HG02798 (cell line): ENCODE measurements at regions not wholly inside any gene's neighbourhood (a gene's known extent, or its start where the extent isn't known, plus 50 kb on each side); places are given as distances from the start of the nearest gene placed in this dataset.
"Not testable (repeated sequence)": the region's sequence is repeated elsewhere in the genome, so short reads cannot be mapped to it uniquely, and the experiment has no call there.

Experiments used
- ATAC-seq: cut with Tn5 transposase; IDR thresholded peaks from one replicate; pipeline ENCODE4 v1.9.1; 2021; ENCODE audit warnings: mild to moderate bottlenecking; ENCODE audit not compliant: unreplicated experiment, poor library complexity

DNA sequence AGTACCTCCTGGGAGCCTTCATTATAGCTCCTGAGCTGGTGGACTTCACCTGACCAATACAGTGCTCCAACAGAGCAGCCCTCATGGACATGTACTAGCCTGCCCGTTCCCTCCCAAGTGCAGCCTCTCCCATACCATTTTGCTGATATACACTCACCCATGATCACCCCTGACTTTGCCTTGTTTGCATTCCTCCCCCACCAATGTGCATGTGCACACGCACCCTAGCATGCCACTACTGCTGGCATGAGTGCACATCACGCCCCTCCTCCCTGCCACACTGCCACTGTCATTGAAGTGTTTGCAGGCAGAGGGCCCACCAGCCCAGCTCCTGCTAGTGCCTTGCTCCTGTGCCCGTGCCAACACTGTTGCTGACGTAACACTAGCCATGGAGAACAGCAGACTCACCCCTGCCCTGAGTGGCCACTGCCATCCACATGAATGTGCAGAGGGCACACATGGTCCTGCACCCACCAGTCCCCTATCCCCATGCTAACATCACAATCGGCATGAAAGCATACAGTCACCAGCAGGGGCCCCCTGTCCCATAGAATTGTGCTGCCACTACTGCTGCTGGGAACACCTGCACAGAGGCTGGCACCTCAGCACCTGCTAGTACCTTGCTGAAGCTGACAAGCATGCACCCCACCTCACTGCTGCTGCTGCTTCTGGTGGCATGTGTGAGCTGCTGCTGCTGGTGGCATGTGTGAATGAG is 110.3 kb downstream of the SINHCAF start:
- ATAC-seq: no peak

GRCh38 chr12:31216479-31216878 is 109.5 kb downstream of the SINHCAF start:
- ATAC-seq: no peak

DNA sequence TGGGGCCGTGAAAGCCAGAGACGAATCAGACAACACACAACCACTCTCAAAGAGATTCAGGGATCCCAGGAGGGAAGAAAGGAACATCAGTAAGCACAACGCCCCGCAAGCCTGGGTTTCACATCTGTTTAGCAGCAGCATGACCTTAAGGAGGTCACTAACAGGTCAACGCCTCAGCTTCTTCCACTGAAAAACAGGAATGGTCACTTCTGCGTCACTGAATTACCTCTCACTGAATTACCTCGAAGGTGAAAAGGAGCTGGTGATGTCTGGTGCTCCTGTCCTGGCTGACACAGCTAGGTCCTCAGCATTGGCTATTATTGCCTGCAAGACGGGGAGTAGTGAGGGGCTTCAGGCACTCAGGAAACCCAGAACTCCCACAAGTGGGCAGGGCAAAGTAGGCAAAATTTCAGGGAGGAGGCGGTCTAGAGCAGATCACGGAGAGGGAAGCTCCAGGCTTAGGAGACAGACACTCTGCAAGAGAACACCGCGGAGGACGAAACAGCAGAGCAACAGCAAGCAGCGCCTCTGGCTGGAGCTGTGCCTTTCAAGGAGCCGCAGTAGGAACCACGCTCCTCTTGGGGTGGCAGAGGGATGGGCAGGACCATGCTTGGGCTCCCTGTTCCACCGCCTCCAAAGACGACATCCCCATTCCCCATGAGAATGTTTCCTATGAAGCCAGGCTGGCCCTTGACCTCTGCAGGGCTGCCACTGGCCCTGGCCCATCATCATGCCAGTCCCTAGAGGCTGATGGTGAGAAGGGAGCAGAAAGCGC is 108.4 kb downstream of the SINHCAF start:
- no peak for ATAC-seq

DNA sequence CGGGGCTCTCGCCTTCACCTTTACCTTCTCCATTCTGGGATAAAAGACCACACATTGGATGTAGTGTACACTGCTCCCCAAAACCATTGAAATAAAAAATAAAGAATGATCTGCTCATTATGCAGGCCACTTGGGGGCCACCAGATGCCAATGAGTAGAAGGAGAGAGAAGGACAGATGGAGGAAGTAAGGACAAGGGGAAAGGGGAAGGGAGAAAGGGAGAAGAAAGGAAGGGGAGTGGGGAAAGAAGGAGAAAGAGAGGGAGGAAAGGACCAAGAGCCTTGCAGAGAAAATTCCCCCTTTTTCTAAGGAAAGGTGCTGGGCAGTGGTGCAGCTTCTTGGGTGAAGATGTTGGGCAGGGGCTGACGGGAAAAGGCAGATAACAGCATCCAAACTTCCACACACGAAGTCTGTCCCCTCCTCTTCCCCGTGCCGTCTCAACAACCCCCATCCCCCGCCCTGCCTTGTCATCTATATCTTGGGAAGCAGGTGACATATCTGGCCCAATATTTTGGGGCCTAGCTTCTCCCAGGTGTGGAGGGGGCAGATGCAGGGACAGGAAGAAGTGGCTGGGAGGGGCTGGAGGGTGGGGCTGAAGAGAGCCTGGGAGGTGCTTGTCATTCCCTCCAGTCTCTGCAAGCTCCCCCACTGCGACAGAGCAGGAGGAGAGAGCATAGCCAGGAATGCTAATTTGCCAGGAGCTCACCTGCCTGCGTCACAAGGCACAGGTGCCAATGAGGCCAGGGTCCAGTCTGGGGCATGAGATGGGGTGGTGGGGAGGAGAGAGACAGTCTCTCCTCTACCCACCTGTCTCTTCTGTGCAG is 107.5 kb downstream of the SINHCAF start:
- no peak for ATAC-seq

DNA sequence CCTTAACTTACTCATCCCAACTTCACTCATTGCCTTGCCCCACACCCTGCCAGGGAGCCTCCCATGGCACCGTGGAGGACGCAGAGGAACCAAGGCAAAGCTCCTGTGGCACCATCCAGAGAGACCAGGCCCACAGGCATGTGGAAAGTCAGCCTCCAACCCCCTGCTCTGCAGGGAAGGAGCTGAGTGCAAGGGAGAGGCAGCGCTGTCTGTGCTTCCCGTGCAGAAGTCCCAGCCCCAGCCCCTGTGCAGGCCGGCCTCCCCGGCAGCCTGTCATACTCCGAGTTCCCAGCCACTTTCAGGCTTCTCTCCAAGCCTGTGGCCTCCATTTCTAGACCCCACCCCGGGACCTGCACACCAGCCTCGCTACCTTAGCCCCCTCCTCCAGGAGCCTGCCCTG is 106.4 kb downstream of the SINHCAF start:
- ATAC-seq: no peak

DNA sequence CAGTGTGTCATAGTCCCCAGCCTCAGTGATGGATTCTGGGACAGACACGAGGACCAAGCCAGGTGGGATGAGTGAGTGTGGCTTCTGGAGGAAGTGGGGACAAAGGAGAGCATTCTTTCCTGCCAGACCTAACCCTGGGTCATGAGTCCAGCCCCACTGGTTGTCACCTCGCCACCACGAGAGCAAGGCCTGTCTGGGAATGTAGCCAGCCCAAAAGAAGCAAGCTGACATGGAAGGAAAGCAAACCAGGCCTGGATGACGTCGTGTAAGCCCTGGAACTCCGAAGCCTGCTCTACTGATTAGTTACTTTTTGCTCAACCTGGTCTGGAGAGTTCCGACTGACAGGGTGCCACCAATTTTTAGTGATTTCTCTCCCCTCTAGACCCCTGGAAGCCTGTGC is 105.9 kb downstream of the SINHCAF start:
- ATAC-seq: no peak

- no peak for ATAC-seq
These were observed 105.1 kb downstream of the SINHCAF start for GRCh38 chr12:31220633-31221550.

GRCh38 chr12:31221551-31221945 is 104.4 kb downstream of the SINHCAF start:
- no peak for ATAC-seq

DNA sequence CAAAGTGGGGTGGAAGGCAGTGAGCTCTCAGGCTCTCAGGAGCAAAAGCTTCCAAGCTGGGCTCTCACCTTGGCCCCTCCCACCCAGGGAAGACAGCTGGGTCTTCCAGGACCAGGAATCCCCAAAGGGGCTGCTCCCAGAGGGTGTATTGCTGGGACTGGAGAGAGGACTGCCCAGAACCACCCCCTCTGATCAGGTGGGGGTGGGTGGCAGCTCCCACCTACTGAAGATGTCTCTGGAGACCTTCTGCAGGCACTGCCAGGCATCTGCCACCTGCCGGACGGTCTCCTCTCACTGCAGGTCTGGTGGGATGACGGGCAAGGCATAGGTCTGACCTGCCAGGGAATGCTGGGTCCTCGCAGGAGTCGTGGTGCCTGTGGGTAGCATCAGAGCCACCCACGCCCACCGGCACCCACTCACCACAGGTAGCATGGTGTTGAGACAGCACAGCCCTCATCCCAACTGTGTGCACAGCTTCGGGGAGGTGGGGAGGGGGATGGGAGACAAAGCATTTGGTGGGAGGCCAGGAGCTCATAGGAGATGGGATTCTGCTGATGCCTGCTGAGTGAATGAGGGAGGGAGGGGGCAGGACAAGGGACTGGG is 103.2 kb downstream of the SINHCAF start:
- ATAC-seq: no peak

DNA sequence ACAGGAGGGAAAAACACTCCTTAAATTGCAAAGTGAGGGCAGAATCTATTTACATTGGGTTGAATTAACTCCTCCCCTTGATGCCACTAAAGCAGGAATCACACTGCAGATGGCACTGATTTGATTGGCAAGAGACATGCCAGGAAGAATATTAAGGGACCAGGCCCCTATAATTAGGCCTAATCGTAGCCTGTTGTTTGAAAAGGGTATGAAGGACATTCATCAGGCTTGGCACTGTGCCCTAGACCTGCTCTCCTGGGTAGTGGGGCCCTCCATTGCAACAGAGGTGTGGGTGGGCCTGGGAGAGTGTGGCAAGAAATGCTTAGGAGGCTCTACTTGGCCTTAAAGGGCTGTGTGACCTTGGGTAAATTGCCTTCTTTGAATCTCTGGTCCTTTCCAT is 102.3 kb downstream of the SINHCAF start:
- ATAC-seq: not testable (repeated sequence)

DNA sequence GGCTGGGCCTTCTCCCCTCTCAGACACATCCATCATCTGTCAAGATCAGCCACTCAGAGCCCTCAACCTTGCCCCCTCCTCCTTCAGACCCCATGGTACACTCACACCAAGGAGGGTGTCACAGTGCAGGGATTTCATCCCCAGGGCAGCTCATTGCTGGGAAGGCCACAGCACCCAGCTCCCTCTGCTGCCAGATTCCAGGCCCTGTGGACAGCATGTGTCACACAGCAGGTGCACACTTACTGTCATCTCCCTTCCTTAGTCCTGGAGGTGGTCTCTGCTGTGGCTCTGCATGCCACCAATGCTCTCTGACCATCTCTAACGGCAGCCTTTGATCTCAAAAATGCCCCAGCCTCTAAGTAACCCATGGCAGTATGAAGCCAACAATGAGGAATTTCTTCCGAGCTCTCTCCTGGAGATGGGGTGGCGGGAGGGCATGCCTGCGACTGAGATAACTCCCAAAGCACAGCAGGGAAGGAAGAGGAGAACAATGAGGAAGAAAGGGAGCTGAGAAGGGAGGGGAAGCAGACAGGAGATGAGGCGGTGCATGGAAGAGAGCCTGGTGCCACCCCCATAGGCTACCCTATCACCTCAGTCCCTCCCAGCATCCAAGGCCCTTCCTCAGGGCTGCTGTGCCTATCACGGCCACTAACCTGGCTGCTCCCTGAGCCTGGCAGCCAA is 101.0 kb downstream of the SINHCAF start:
- no peak for ATAC-seq

GRCh38 chr12:31225656-31226535 is 100.1 kb downstream of the SINHCAF start:
- no peak for ATAC-seq

GRCh38 chr12:31226639-31227038 is 99.3 kb downstream of the SINHCAF start:
- ATAC-seq: no peak

DNA sequence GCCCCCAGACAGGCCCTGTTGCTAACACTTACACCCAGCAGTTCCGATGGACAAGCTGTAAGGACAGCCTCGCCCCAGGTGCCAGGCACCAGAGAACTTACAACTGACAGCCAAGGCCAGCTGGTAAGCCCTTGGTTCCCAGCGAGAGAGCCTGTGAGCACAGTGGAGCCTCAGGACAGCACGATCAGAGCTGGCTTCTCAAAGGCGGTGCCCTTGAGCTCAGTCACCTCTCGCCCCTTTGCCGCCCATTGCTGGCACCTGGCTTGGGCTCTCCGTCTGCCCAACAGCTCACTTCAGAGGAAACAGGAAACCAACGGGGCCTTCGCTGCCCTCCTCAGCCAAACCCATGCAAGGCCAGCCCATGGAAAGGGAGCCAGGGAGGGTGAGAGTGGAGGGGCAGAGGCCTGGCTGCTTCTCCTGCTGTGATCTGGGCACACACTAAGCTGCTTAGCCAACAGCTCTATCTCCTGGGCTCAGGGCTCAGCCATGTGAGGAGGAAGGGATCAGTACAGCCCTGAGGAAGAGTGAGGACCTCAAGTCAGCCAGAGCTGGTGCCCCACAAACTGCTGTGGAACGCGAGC is 98.5 kb downstream of the SINHCAF start:
- ATAC-seq: no peak

DNA sequence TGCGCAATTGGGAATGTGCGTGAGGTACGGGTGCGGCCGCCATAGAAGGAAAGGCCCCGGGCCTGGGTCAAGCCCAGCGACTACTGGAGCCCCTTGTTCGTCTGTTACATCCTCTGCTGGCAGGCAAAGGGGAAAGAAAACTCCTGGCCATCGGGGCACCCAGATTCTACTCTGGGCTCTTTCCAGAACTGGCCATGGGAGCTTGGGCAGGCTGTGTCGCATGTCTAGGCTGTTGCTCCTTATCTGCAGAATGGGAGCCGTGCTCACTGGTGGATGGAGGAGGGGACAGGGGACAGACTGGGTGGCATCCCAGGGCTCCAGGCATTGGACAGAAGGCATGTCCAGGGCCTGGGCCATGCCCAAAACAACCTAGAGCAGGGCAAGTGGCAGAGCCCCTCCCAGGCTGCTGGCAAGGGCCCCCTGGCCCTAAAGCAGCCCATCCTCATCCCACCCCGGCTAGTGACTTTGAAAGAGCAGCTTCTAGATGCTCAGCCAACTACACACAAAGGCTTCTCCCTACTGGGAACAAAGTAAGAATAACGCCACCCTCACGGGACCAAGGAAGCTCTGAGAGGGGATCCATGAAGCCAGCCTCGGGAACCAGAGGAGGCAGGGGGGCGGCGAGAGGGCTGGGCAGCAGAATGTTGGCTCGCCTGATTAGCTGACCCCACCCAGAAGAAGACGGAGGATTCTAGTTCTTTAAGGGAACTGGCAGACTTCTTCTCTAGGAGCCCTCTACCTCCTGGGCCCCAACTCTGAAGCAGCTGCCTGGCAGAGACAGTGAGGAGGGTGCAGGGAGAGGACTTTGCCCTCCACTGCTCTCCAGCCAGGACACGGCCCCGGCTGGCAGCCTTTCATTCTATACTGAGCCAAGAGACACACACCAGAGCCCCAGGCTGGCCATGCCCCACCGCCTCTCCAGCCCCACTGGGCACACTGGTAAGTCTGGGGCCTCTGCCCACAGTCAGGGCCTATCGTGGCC is 96.8 kb downstream of the SINHCAF start:
- no peak for ATAC-seq

GRCh38 chr12:31230004-31230403 is 95.9 kb downstream of the SINHCAF start:
- no peak for ATAC-seq
